ENCODE measurements at regions not wholly inside any gene's neighbourhood (a gene's known extent, or its start where the extent isn't known, plus 50 kb on each side); places are given as distances from the start of the nearest gene placed in this dataset.
"Not testable (repeated sequence)": the region's sequence is repeated elsewhere in the genome, so short reads cannot be mapped to it uniquely, and the experiment has no call there.

GRCh38 chr1:143625886-143626285, 345.9 kb downstream of the FAM72C start:
- H3K4me3 ChIP-seq (ENCODE audit: low read depth, low read length): no peak overlapping the region
- no peak for TF ChIP-seq CTCF (IDR thresholded peaks at IDR 0.05; ENCODE audit: borderline replicate concordance, insufficient read depth, low read depth, low read length)

- no peak overlapping the region for H3K4me3 ChIP-seq (ENCODE audit: low read depth, low read length)
- TF ChIP-seq CTCF (IDR thresholded peaks at IDR 0.05; ENCODE audit: borderline replicate concordance, insufficient read depth, low read depth, low read length): no peak
Measured at GRCh38 chr1:143619851-143620250, 351.9 kb downstream of the FAM72C start.

- H3K4me3 ChIP-seq (ENCODE audit: low read depth, low read length): no peak overlapping the region
Measured at GRCh38 chr1:143611159-143611558, 360.6 kb downstream of the FAM72C start.

GRCh38 chr1:143610196-143610595, 361.6 kb downstream of the FAM72C start:
- H3K4me3 ChIP-seq (ENCODE audit: low read depth, low read length): no peak overlapping the region
- TF ChIP-seq CTCF (IDR thresholded peaks at IDR 0.05; ENCODE audit: borderline replicate concordance, insufficient read depth, low read depth, low read length): no peak

More at GRCh38 chr1:143611159-143611558, 360.6 kb downstream of the FAM72C start:
- TF ChIP-seq CTCF (IDR thresholded peaks at IDR 0.05; ENCODE audit: borderline replicate concordance, insufficient read depth, low read depth, low read length): 0 out of 2 replicates have a peak, but pooled peaks have one; percentile 7

GRCh38 chr1:143604887-143605286, 366.9 kb downstream of the FAM72C start:
- H3K4me3 ChIP-seq (ENCODE audit: low read depth, low read length): no peak overlapping the region
- no peak for TF ChIP-seq CTCF (IDR thresholded peaks at IDR 0.05; ENCODE audit: borderline replicate concordance, insufficient read depth, low read depth, low read length)

GRCh38 chr1:143584508-143584907, 387.3 kb downstream of the FAM72C start:
- TF ChIP-seq CTCF (IDR thresholded peaks at IDR 0.05; ENCODE audit: borderline replicate concordance, insufficient read depth, low read depth, low read length): no peak
- H3K4me3 ChIP-seq (ENCODE audit: low read depth, low read length): no peak overlapping the region

GRCh38 chr1:143574891-143575520, 396.8 kb downstream of the FAM72C start:
- TF ChIP-seq CTCF (IDR thresholded peaks at IDR 0.05; ENCODE audit: borderline replicate concordance, insufficient read depth, low read depth, low read length): no peak
- H3K4me3 ChIP-seq (ENCODE audit: low read depth, low read length): no peak overlapping the region

GRCh38 chr1:143572661-143573060, 399.1 kb downstream of the FAM72C start:
- not testable (repeated sequence) for H3K4me3 ChIP-seq (ENCODE audit: low read depth, low read length)

- H3K4me3 ChIP-seq (ENCODE audit: low read depth, low read length): not testable (repeated sequence)
Measured at GRCh38 chr1:143563761-143564160, 408.0 kb downstream of the FAM72C start.

All from GM12875 (cell line).